ENCODE measurements at regions not wholly inside any gene's neighbourhood (a gene's known extent, or its start where the extent isn't known, plus 50 kb on each side); places are given as distances from the start of the nearest gene placed in this dataset.

- TF ChIP-seq POLR2AphosphoS5 (IDR thresholded peaks at IDR 0.05) (no peak), CTCF (IDR thresholded peaks at IDR 0.05) (no peak), POLR2A (IDR thresholded peaks at IDR 0.05; ENCODE audit: low read depth) (no peak)
These were observed 201.7 kb upstream of the RBBP8 start for GRCh38 chr18:22731398-22731797.
